CD1c-positive myeloid dendritic cell (primary cell): ENCODE measurements at regions not wholly inside any gene's neighbourhood (a gene's known extent, or its start where the extent isn't known, plus 50 kb on each side); places are given as distances from the start of the nearest gene placed in this dataset.
"Not testable (repeated sequence)": the region's sequence is repeated elsewhere in the genome, so short reads cannot be mapped to it uniquely, and the experiment has no call there.

Experiments
- DNase-seq: peaks from one replicate; pipeline ENCODE4 v3.0.0-alpha.2; 2016; ENCODE audit errors: extremely low spot score

DNA sequence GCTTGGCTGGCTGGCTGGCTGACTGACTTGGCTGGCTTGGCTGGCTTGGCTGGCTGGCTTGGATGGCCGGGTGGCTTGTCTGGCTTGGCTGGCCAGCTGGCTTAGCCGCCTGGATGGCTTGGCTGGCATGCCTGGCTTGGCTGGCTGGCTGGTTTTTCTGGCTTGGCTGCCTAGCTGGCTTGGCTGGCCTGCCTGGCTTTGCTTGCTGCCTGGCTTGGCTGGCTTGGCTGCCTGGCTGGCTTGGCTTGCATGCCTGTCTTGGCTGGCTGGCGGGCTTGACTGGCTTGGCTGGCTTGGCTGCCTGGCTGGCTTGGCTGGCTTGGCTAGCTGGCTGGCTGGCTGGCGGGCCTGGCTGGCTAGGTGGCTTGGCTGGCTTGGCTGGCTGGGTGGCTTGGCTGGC, 2830.5 kb downstream of the RPIA start:
- DNase-seq, result not testable (repeated sequence)

DNA sequence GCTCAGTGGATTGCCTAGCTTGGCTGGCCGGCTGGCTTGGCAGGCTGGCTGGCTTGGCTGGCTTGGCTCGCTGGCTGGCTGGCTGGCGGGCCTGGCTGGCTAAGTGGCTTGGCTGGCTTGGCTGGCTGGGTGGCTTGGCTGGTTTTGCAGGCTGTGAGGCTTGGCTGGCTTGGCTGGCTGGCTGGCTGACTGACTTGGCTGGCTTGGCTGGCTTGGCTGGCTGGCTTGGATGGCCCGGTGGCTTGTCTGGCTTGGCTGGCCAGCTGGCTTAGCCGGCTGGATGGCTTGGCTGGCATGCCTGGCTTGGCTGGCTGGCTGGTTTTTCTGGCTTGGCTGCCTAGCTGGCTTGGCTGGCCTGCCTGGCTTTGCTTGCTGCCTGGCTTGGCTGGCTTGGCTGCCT, 2831.4 kb downstream of the RPIA start:
- DNase-seq, result not testable (repeated sequence)

GRCh38 chr2:91523751-91524150, 2832.3 kb downstream of the RPIA start:
- DNase-seq, result not testable (repeated sequence)

DNA sequence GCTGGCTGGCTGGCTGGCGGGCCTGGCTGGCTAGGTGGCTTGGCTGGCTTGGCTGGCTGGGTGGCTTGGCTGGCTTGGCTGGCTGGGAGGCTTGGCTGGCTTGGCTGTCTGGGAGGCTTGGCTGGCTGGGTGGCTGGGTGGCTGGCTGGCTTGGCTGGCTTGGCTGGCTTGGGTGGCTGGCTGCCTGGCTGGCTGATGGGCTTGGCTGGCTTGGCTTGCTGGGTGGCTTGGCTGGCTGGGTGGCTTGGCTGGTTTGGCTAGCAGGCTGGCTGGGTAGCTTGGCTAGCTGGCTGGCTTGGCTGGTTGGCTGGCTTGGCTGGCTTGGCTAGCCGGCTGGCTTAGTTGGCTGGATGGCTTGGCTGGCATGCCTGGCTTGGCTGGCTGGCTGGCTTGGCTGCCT, 2834.1 kb downstream of the RPIA start:
- DNase-seq, result not testable (repeated sequence)

- DNase-seq, result not testable (repeated sequence)
Observed at GRCh38 chr2:91526083-91526482, 2834.6 kb downstream of the RPIA start.

- not testable (repeated sequence) for DNase-seq
Observed at GRCh38 chr2:91527056-91527455, 2835.6 kb downstream of the RPIA start.

DNA sequence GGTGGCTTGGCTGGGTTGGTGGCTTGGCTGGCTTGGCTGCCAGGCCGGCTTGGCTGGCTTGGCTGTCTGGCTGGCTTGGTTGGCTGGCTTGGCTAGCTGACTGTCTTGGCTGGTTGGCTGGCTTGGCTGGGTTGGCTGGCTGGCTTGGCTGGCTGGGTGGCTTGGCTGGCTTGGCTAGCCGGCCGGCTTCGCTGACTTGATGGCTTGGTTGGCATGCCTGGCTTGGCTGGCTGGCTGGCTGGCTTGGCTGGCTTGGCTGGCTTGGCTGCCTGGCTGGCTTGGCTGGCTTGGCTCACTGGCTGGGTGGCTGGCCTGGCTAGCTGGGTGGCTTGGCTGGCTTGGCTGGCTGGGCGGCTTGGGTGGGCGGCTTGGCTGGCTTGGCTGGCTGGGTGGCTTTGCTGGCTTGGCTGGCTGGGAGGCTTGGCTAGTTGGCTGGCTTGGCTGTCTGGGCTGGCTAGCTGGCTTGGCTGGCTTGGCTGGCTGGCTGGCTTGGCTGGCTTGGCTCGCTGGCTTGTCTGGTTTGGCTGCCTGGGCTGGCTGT, 2836.1 kb downstream of the RPIA start:
- DNase-seq, result not testable (repeated sequence)

GRCh38 chr2:91528361-91528760, 2836.9 kb downstream of the RPIA start:
- DNase-seq, result not testable (repeated sequence)

DNA sequence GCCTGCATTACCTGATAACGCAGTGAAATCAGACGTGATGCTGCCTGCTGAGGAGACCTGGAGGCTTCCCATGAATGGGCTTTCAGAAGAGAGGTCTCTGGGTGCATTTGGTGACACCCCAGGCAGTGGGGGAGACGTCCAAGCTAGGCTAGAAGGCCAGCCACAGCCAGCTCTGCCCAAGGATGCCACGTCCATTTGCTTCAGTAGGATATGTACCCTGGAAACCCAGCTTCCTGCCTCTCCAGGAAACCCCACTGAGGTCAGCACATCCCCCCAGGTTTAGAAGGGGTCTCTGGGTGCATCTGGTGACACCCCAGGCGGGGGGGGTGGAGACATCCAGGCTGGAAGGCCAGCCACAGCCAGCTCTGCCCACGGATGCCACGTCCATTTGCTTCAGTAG, 2844.6 kb downstream of the RPIA start:
- not testable (repeated sequence) for DNase-seq

- not testable (repeated sequence) for DNase-seq
Observed at GRCh38 chr2:91536549-91537263, 2845.2 kb downstream of the RPIA start.

GRCh38 chr2:91549316-91549715, 2857.8 kb downstream of the RPIA start:
- DNase-seq, result not testable (repeated sequence)

DNA sequence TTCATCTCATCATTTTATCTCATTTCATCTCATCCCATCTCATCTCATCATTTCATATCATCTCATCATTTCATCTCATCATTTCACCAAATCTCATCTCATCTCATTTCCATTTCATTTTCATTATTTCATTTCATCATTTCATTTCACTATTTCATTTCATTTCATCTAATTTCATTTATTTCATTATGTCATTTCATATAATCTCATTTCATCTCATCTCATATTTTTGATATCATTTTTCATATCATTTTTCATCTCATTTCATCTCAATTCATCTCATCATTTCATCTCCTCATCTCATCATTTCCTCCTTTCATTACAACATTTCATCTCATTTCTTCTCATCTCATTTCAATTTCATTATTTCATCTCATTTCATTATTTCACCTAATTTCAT, 2866.8 kb downstream of the RPIA start:
- DNase-seq, result not testable (repeated sequence)

GRCh38 chr2:91559269-91559668, 2867.8 kb downstream of the RPIA start:
- DNase-seq, result not testable (repeated sequence)

DNA sequence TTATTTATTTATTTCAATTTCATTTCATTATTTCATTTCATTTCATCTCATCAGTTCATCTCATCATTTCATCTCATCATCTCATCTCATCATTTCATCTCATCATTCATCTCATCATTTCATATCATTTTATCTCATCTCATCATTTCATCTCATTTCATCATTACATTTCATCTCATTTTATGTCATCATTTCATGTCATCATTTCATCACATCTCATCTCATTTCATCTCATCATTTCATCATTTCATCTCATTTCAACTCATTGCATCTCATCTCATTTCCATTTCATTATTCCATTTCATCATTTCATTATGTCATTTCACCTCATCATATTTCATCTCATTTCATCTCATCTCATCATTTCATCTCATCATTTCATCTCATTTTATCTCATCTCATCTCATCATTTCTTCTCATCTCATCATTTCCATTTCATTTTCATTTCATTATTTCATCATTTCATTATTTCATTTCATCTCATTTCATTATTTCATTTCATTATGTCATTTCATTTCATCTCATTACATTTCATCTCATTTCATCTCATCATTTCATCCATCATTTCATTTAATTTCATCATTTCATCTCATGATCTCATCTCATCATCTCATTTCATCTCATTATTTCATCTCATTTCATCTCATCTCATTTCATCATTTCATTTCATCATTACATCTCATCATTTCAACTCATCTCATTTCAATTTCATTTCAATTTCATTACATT, 2868.6 kb downstream of the RPIA start:
- DNase-seq, result not testable (repeated sequence)

GRCh38 chr2:91562184-91562583, 2870.7 kb downstream of the RPIA start:
- not testable (repeated sequence) for DNase-seq

DNA sequence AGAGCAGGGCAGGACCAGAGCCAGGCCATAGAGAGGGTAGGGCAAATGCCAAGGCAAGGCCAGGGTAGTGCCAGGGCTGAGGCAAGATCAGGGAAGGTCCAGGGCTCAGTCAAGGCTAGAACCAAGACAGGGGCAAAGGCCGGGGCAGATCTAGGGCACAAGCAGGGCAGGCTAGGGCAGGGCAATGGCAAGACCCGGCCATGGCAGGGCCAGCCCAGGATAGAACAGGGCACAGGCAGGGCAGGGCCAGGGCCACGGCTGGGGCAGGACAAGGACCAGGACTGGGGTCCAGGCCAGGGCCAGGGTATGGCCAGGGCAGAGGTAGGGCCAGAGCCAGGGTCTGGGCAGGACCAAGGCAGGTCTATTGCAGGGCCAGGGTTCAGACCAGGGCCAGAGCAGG, 2873.2 kb downstream of the RPIA start:
- DNase-seq, result not testable (repeated sequence)

GRCh38 chr2:91565689-91566430, 2874.4 kb downstream of the RPIA start:
- DNase-seq, result not testable (repeated sequence)

- not testable (repeated sequence) for DNase-seq
Observed at GRCh38 chr2:91566611-91567010, 2875.1 kb downstream of the RPIA start.

DNA sequence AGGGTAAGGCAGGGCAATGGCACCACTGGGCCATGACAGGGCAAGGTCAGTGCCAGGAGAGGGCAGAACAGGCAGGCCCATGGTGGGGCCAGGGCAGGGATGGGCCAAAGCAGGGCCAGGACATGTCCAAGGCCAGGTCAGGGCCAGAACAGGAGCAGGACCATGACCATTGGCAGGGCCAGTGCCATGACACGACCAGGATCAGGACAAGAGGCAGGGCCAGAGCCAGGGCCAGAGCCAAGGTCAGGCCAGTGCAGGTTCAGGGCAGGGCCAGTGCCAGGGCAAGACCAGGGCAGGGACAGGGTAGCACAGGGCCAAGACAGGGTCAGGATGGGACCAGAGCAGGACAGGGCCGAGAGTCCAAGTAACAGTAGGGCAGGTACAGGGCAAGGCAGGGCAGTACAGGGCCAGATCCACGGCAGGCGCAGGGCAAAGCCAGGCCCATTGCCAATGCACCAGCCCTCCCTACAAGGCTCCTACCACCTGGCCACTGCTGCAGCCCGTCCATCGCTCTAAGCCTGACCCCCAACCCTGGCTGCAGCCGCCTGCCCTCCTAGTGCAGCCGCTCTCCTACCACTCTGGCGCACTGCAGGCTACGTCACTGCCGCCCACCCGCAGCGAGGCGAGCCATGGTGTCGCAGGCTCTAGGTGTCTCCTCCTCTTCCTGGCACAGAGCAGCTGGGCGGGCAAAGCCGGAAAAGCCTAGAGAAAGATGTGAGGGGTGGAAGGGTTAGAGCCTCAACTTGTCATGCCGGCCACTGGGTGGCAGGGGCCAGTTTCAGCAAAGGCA, 2876.3 kb downstream of the RPIA start:
- not testable (repeated sequence) for DNase-seq

DNA sequence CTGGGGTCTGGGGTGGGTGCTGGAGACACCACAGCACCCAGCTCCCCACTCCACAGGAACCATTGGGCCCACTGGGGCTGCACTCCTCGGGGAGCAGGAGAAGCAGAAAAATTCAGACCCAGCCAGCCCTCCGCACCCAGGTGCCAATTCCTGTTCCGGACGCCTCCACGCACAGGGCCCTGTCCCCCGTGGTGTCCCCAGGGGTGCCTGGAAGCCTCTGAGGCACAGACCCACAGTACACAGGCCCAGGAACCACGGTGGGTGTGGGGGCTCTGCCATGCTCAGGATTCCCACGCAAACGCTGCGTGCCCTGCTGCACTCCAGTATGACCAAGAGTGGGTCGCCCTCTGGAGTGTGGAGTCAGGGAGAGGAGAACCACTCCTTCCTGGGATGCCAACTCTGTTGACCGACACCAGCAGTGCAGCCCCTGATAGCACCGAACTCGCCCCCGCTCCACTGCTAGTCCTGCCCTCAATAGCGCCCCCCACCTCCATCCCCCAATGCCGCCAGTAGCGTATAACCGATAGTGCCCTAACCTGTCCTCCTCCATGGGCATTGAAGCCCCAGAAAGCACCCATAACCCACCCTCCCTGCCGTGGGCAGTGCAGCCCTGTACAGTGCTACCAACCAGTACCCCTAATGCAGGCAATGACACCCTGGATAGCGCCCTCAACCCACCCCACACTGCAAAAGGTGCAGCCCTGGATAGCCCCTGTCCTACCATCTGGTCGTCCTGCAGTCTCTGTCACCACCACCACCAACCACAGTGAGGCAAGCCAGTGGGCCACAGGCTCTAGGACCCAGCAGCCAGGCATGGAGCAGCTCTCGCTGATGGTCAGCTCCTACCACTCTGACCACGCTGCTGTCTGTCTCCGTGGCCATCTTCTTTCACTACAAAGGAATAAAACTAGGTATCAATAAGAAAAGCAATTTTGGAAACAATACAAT, 2877.2 kb downstream of the RPIA start:
- not testable (repeated sequence) for DNase-seq
